Uterus (tissue), 3 donors: ENCODE measurements at regions not wholly inside any gene's neighbourhood (a gene's known extent, or its start where the extent isn't known, plus 50 kb on each side); places are given as distances from the start of the nearest gene placed in this dataset.

Experiments
- DNase-seq, 2 donors: peaks; one replicate each; pipeline ENCODE4 v3.0.0-alpha.2; 2019 to 2020
- H3K27ac ChIP-seq, 2 donors: fragments of 200-600 bp; sonication (generic); 1 replicate in 1 of 2; 2 replicates in 1 of 2; pipeline ENCODE4 v1.5.1; 2016 to 2018
- H3K27me3 ChIP-seq, 2 donors: fragments of 200-600 bp; sonication (generic); one replicate each; pipeline ENCODE4 v1.5.1; 2018 to 2019; ENCODE audit warnings: control low read depth in 1 of 2
- H3K36me3 ChIP-seq, 2 donors: fragments of 200-600 bp; sonication (generic); one replicate each; pipeline ENCODE4 v1.5.1; 2019; ENCODE audit warnings: control low read depth in 1 of 2
- H3K4me1 ChIP-seq, 2 donors: fragments of 200-600 bp; sonication (generic); one replicate each; pipeline ENCODE4 v1.5.1; 2018 to 2019; ENCODE audit warnings: control low read depth in 1 of 2
- H3K4me3 ChIP-seq, 2 donors: fragments of 200-600 bp; sonication (generic); 1 replicate in 1 of 2; 2 replicates in 1 of 2; pipeline ENCODE4 v1.5.1; 2018 to 2019; ENCODE audit warnings: mild to moderate bottlenecking in 1 of 2
- H3K9me3 ChIP-seq, 2 donors: fragments of 200-600 bp; sonication (generic); one replicate each; pipeline ENCODE4 v1.5.1; 2019; ENCODE audit warnings: control low read depth in 1 of 2
- CTCF ChIP-seq, 4 experiments: fragments of 200-600 bp in 2 of 4; fragments of 450-650 bp in 2 of 4; sonication (generic) in 2 of 4; IDR thresholded peaks; one replicate each; pipeline ENCODE4 v1.5.1; 2016 to 2019; ENCODE audit warnings: antibody characterized with exemption in 4 of 4, mild to moderate bottlenecking in 2 of 4, moderate library complexity in 1 of 4
- POLR2A ChIP-seq, 2 donors: fragments of 450-650 bp; IDR thresholded peaks; one replicate each; pipeline ENCODE4 v1.6.1; 2016; ENCODE audit warnings: antibody characterized with exemption in 2 of 2, mild to moderate bottlenecking in 1 of 2, moderate library complexity in 1 of 2
- intact Hi-C: fragments of 100-400 bp; cut with DNase I; formaldehyde crosslinking; loops from one replicate; pipeline ENCODE4 v1.15.1; 2023; ENCODE audit warnings: low total_unique reads
- donor health status: DM: yes; HTN: yes; CAD: no.

GRCh38 chr16:52863000-52863399, 189.7 kb downstream of the CHD9NB start:
- Histone ChIP-seq H3K4me1 (no peaks in the 10 kb centered on the region), H3K9me3 (no peaks in the 10 kb centered on the region), H3K27ac (no peak overlapping the region), H3K27me3 (no peaks in the 10 kb centered on the region), H3K36me3 (no peaks in the 10 kb centered on the region), H3K4me3 (no peak overlapping the region)
- DNase-seq = no peak
- TF ChIP-seq CTCF (IDR thresholded peaks at IDR 0.05) (no peak), POLR2A (IDR thresholded peaks at IDR 0.05) (no peak)
- intact Hi-C loops = no loop called here

DNA sequence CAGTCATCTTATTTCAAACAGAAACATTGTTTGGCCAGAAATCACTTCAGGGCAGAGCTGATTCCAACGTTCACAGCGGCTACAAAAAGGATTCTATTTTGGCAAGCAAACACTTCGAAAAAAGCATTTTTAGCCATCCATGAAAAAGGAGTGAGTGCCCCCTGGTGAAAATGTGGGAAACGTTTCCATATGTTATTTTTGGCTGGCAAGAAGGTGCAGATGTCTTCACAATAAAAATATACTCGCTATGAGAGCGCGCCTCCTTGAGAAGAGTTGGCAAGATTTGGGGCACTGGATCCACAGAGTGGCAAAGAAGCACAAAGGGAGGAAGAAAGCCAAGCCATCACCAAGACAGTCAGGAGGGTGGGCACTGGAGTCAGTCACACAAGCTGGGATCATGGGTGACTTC, 191.1 kb downstream of the CHD9NB start:
- Histone ChIP-seq H3K27me3 (no peaks in the 10 kb centered on the region), H3K9me3 (no peaks in the 10 kb centered on the region), H3K27ac (no peak overlapping the region), H3K4me3 (no peak overlapping the region), H3K4me1 (no peaks in the 10 kb centered on the region), H3K36me3 (no peaks in the 10 kb centered on the region)
- no peak for TF ChIP-seq CTCF (IDR thresholded peaks at IDR 0.05)
- no peak for TF ChIP-seq POLR2A (IDR thresholded peaks at IDR 0.05)
- DNase-seq = no peak
- intact Hi-C loops = no loop called here

GRCh38 chr16:52855463-52855862, 197.2 kb downstream of the CHD9NB start:
- no peaks in the 10 kb centered on the region for H3K27me3 ChIP-seq
- peaks cover 0 to 11% of the 10 kb centered on the region in 2 donors for H3K9me3 ChIP-seq
- H3K27ac ChIP-seq = no peak overlapping the region
- H3K4me1 ChIP-seq = no peaks in the 10 kb centered on the region
- no peak for TF ChIP-seq POLR2A (IDR thresholded peaks at IDR 0.05)
- TF ChIP-seq CTCF (IDR thresholded peaks at IDR 0.05) = no peak
- DNase-seq = no peak
- no peaks in the 10 kb centered on the region for H3K36me3 ChIP-seq
- intact Hi-C loops = no loop called here
- no peak overlapping the region for H3K4me3 ChIP-seq

- H3K9me3 ChIP-seq = peaks cover 0 to 14% of the 10 kb centered on the region in 2 donors
- H3K27me3 ChIP-seq = no peaks in the 10 kb centered on the region
- no peak overlapping the region for H3K4me3 ChIP-seq
- TF ChIP-seq CTCF (IDR thresholded peaks at IDR 0.05) (no peak), POLR2A (IDR thresholded peaks at IDR 0.05) (no peak)
- DNase-seq = no peak
- no peak overlapping the region for H3K27ac ChIP-seq
- H3K36me3 ChIP-seq = no peaks in the 10 kb centered on the region
- intact Hi-C loops = no loop called here
- no peaks in the 10 kb centered on the region for H3K4me1 ChIP-seq
Observed at GRCh38 chr16:52852978-52853377, 199.7 kb downstream of the CHD9NB start.

GRCh38 chr16:52851211-52851740, 201.4 kb downstream of the CHD9NB start:
- H3K9me3 ChIP-seq = peaks cover 0 to 14% of the 10 kb centered on the region in 2 donors
- no peak overlapping the region for H3K4me3 ChIP-seq
- intact Hi-C loops = no loop called here
- TF ChIP-seq POLR2A (IDR thresholded peaks at IDR 0.05) (no peak), CTCF (IDR thresholded peaks at IDR 0.05) (no peak)
- no peak for DNase-seq
- no peaks in the 10 kb centered on the region for H3K27me3 ChIP-seq
- no peaks in the 10 kb centered on the region for H3K36me3 ChIP-seq
- H3K27ac ChIP-seq = no peak overlapping the region
- no peaks in the 10 kb centered on the region for H3K4me1 ChIP-seq
